T-helper 2 cell (primary cell): ENCODE measurements at regions not wholly inside any gene's neighbourhood (a gene's known extent, or its start where the extent isn't known, plus 50 kb on each side); places are given as distances from the start of the nearest gene placed in this dataset.

Experiments used
- DNase-seq, 5 experiments: peaks; one replicate each; pipeline versions ENCODE4 v3.0.0 to v3.0.0-alpha.2; 2012 to 2022

DNA sequence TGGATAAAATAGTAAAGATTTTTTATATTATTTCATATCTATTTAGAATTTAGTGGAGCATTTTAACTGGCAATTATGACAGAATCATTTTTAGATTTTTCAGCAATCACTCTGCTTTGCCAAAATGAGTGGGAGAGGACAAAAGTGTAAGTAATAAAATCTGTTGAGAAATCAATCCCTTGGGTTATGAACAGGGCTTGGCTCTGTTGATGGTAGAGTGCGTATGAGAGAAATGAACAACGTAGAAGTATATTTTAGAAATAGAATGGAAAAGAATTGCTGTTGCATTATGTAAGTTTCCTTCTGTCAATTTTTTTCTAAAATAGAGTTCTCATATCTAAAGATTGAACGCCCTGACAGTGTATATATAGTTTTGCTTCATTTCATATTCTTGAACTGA, 154.1 kb upstream of the PRDM9 start:
- no peak for DNase-seq

DNA sequence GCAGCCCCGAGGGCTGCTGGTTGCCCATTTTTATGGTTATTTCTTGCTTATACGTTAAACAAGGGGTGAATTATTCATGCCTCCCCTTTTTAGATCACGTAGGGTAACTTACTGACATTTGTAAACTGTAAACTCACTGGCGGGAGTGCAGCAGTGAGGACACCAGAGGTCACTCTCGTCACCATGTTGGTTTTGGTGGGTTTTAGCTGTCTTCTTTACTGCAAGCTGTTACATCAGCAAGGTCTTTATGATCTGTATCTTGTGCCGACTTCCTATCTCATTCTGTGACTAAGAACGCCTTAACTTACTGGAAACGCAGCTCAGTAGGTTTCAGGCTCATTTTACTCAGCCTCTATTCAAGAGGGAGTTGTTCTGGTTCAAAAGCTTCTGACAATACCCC, 155.0 kb upstream of the PRDM9 start:
- DNase-seq, result no peak

- DNase-seq, result no peak
Measured at GRCh38 chr5:23343121-23343520, 164.3 kb upstream of the PRDM9 start.

GRCh38 chr5:23332650-23333251, 174.7 kb upstream of the PRDM9 start:
- no peak for DNase-seq

- DNase-seq, result no peak
Measured at GRCh38 chr5:23330726-23331125, 176.7 kb upstream of the PRDM9 start.

DNA sequence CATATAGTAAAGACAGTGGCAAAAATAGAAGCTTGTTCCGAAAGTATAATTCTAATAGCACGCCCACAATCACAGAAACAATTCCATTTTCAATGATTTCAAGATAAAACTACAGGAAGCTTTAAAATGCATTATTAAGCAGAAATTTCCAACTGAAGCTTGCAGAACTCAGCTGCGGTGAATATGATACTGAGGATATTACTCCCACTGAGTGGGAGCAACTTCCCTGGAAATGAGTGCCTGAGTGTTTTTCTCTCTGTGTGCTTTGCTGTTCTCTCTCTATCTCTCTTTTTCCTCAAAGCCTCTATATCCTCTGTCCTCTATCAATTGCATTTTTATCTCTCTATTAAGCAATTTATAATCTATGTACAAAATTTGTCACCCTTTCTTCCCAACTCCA, 187.5 kb upstream of the PRDM9 start:
- no peak for DNase-seq

DNA sequence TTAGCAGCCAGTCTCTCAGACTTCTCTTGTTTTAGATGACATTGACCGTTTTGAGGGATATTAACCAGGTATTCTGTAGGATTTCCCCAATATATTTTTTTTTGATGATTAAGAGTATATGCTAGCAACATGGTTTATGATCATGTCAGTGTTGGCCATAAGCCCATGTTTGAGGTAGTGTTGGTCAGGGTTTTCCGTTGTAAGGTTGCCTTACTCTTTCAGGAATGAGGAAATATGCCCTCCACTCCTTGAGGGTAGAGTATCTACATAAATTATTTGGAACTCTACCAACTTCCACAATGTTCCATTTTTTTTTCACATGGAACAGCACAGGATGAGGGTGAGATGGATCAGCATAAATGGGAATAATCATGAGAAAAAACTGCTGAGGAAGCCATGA, 188.4 kb upstream of the PRDM9 start:
- no peak for DNase-seq

DNA sequence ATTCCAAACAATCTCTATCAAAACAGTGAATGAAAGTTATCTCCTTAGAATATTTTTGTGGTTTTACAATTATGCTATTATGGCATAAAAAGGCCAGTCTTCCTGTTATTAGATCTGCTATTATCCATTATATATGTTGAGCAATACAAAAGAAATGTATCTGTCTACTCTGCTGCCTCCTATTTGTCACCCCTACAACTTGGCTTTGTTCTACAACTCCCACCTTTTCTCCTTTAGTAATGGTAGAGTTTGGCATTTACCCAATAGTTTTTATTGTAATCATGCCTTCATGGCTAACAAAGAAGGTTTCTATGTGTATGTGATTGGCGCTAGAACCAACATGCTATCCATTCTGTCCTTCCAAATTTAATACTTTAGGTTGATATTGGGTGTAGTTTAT, 189.2 kb upstream of the PRDM9 start:
- no peak for DNase-seq

DNA sequence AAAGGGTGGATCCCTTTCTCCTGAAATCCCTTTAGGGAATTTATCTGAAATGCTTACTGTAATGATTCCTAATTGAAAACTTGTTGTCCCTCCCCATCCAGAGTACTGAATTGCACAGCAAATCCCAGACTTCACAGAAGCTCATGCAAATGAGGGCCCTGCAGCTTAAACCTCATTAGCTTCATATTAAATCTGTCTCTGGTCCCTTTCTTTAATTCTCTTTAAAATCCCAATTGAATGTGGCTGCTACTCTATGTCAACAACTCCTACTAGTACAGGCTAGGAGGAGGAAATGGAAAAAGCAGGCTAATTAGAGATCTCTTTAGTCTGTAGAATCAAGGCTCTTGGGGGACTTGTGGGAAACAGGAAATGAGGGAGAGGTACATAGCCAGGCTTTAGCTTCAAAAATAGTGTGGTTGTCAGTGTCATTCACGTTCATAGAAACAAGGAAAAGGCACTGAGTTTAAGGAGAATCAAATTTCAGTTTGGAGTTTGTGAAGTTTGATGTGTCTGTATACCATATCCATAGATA, 191.3 kb upstream of the PRDM9 start:
- no peak for DNase-seq

- DNase-seq, result no peak
Measured at GRCh38 chr5:23314827-23315226, 192.6 kb upstream of the PRDM9 start.

DNA sequence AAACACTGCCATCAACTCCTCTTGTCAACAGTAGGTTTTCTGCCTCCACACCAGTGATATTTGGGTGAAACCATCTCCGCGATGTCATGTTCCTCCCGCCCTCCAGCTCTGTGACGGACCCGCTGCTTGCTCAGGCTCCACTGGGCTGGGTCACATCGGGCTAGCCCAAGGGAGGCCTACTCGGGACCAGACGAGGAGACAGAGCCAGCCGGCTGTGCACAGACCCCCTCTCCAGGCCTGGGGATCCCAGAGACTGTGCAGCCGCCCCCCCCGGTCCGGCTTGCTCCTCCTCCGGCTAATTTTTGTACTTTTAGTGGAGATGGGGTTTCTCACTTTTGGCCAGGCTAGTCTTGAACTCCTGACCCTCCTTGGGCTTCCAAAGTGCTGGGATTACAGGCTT, 202.4 kb upstream of the PRDM9 start:
- no peak for DNase-seq

GRCh38 chr5:23303836-23304235, 203.6 kb upstream of the PRDM9 start:
- no peak for DNase-seq

DNA sequence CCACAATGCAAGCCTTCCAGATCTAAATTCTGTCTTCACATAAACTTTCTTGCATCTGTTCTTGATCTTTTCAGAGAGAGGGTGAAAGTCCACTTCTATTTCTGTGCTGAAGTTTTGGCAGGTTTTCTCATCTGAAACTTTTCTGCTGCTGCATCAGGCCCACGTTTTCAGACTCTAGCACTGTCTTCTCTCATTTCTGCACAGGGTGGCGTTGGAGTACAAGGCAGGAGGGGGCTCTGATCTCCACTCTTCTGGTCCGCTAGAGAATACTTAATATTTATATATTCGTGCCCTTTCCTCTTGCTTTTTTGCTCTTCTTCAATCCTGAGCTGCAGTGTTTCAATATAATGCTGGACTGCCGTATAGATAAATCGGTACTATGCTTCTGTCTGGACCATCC, 204.0 kb upstream of the PRDM9 start:
- no peak for DNase-seq

DNA sequence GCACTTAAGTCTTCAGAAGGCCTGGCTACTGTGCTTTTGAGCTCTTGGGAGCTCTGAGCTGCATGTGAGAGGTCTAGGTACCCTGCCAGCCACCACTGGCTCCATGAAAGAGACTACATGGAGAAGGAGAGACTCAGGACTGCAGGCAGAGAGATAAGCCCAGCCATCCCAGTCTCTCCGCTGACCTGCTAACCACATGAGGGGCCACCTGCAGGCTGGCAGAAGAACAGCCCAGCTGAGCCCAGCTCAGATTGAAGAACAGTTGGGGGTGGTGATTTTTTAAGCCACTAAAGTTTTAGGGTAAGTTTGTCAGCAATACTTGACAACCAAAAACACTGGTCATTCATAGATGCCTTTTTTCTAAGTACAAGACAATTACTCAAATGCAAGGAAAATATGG, 205.0 kb upstream of the PRDM9 start:
- no peak for DNase-seq

GRCh38 chr5:23289162-23289561, 218.2 kb upstream of the PRDM9 start:
- DNase-seq, result no peak

DNA sequence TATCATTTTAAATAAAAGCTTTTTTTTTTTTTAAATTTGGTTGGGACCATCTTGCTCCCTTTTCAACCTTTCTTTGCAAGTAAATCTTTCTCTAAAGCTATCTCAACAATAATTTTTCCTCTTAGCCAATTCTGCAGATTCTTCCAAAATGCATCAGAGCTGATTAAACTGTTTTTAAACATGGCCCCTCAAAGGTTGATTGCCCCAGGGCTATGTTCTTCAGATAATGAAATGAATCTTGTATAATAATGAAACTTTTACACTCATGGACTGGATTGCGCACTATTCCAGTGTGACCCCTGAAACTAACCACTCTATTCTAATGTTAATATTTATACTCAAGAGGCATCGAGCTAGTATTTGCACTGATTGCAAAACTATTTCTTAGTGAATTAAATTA, 222.8 kb upstream of the PRDM9 start:
- no peak for DNase-seq

GRCh38 chr5:23274171-23274570, 233.2 kb upstream of the PRDM9 start:
- DNase-seq, result no peak

DNA sequence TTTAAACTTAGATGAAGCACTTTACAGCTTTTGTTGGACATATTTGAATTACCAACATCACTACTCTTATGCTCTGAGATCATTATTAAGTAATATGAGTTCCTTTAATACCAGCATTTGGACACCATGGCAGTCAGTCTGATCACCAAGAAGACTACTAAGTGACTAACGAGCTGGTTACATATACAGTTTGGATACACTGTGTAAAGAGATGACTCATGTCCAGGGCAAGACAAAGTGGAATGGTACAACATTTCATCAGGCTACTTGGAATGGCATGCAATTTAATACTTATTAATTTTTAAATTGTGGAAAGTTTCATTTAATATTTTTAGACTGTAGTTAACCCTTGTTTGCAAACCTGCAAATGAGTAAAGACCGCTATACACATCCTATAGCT, 237.4 kb upstream of the PRDM9 start:
- DNase-seq, result no peak

GRCh38 chr5:23268136-23268535, 239.3 kb upstream of the PRDM9 start:
- no peak for DNase-seq

GRCh38 chr5:23260621-23261020, 246.8 kb upstream of the PRDM9 start:
- DNase-seq, result no peak

DNA sequence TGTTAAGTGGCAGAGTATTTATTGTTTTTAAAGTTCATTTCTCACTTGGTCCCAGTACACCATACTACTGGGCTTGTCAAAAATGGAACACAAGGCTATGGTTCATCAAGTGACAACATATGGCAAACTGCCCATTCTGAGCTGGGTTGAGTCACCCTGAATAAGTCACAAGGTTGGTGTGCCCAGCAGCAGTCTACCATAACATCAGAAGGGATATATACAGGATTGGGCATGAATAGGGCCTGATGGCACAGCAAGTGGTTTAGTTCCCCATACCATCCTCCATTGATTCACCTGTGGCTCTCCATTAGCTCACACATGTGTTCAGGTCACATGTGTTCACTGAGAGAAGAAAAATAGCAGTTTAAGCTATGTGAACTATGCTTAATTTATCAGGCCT, 249.8 kb upstream of the PRDM9 start:
- no peak for DNase-seq

GRCh38 chr5:23253621-23254198, 253.7 kb upstream of the PRDM9 start:
- no peak for DNase-seq

- DNase-seq, result no peak
Measured at GRCh38 chr5:23242891-23243290, 264.5 kb upstream of the PRDM9 start.

GRCh38 chr5:23235246-23235645, 272.2 kb upstream of the PRDM9 start:
- DNase-seq, result no peak

DNA sequence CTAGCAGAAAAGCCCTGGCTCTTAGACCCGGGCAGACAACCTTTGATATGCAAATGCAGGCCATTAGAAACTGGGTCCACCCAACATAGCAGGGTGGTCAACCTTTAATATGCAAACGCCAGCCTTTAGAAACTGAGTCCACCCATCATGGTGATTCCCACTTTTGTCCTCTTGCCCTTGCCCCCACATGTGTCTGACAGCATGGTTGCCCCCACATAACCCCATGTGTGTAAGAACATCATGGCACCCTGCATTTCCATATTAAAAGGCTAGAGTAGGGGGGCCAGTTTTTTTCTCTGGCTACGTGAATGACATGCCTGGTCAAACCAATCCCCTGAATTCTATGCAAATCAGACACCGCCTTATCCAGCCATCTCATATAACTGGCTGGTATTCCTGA, 273.2 kb upstream of the PRDM9 start:
- DNase-seq, result no peak
